H1 (cell line): ENCODE measurements at regions not wholly inside any gene's neighbourhood (a gene's known extent, or its start where the extent isn't known, plus 50 kb on each side); places are given as distances from the start of the nearest gene placed in this dataset.

Experiments used
- POLR2AphosphoS5 ChIP-seq: IDR thresholded peaks from 2 replicates; pipeline ENCODE4 v1.6.1; 2011; ENCODE audit warnings: low read depth, low read length
- RAD21 ChIP-seq, 2 experiments: IDR thresholded peaks in 1 of 2; conservative IDR thresholded peaks in 1 of 2; 2 replicates each; pipeline ENCODE4 v1.6.1; 2011; ENCODE audit warnings: low read depth in 2 of 2, low read length in 2 of 2, improper control_type of control experiment in 1 of 2, inconsistent platforms in 1 of 2, mild to moderate bottlenecking in 1 of 2, moderate library complexity in 1 of 2
- SRF ChIP-seq: IDR thresholded peaks from 2 replicates; pipeline ENCODE4 v1.6.1; 2011; ENCODE audit warnings: mild to moderate bottlenecking, low read depth, low read length, moderate library complexity
- TAF1 ChIP-seq: IDR thresholded peaks from 2 replicates; pipeline ENCODE4 v1.6.1; 2011; ENCODE audit warnings: mild to moderate bottlenecking, low read depth, low read length
- YY1 ChIP-seq: IDR thresholded peaks from 2 replicates; pipeline ENCODE4 v1.6.1; 2011; ENCODE audit warnings: low read depth, mild to moderate bottlenecking, low read length
- TF ChIP-seq, protein P1 (sequence below), 3 experiments: IDR thresholded peaks; 1 replicate in 2 of 3; 2 replicates in 1 of 3; pipeline versions ENCODE4 v1.5.1 to v1.6.1; 2011; ENCODE audit warnings: low read length in 3 of 3, mild to moderate bottlenecking in 3 of 3, inconsistent platforms in 2 of 3, low read depth in 1 of 3, moderate library complexity in 1 of 3; ENCODE audit not compliant: insufficient read depth in 1 of 3; ENCODE audit errors: control extremely low read depth in 1 of 3

DNA sequence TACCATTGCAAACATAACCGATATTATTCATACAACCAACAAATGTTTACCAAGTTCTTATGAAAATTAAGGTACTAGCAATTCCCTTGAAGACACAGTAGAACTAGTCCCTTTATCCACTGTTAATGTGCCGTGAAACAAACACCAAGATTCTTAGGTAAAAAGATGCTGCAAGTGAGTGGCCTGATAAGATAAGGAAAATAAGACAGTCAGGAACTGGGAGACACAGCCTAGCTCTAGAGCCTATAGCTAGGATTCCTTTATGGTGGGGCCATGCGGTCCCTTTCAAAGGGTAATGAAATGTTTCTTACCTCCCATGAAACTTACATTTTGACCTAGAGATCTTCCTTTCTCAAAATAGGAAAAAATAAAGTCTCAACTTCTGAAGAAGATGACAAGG, 658.4 kb upstream of the MIR17HG start:
- TF ChIP-seq, protein P1, sequence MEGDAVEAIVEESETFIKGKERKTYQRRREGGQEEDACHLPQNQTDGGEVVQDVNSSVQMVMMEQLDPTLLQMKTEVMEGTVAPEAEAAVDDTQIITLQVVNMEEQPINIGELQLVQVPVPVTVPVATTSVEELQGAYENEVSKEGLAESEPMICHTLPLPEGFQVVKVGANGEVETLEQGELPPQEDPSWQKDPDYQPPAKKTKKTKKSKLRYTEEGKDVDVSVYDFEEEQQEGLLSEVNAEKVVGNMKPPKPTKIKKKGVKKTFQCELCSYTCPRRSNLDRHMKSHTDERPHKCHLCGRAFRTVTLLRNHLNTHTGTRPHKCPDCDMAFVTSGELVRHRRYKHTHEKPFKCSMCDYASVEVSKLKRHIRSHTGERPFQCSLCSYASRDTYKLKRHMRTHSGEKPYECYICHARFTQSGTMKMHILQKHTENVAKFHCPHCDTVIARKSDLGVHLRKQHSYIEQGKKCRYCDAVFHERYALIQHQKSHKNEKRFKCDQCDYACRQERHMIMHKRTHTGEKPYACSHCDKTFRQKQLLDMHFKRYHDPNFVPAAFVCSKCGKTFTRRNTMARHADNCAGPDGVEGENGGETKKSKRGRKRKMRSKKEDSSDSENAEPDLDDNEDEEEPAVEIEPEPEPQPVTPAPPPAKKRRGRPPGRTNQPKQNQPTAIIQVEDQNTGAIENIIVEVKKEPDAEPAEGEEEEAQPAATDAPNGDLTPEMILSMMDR (IDR thresholded peaks at IDR 0.05; ENCODE audit: control extremely low read depth in 1 of 3, insufficient read depth in 1 of 3, low read depth in 1 of 3, low read length in 3 of 3), result no peak
- TF ChIP-seq POLR2AphosphoS5 (no peak), RAD21 (IDR thresholded peaks at IDR 0.05 in 1 of 2, conservative IDR thresholded peaks at IDR 0.05 in 1 of 2; ENCODE audit: low read depth in 2 of 2, low read length in 2 of 2) (no peak), TAF1 (no peak), YY1 (no peak), SRF (no peak)
